H9 (cell line): ENCODE measurements at regions not wholly inside any gene's neighbourhood (a gene's known extent, or its start where the extent isn't known, plus 50 kb on each side); places are given as distances from the start of the nearest gene placed in this dataset.
"Not testable (repeated sequence)": the region's sequence is repeated elsewhere in the genome, so short reads cannot be mapped to it uniquely, and the experiment has no call there.

Experiments used
- DNase-seq: peaks from one replicate; pipeline ENCODE4 v3.0.0-alpha.2; 2017
- H2AFZ ChIP-seq: one replicate; pipeline ENCODE4 v1.6.1; 2013; ENCODE audit warnings: mild to moderate bottlenecking, low read length, control low read depth, moderate library complexity
- H2AK5ac ChIP-seq: 2 replicates; pipeline ENCODE4 v1.6.1; 2013; ENCODE audit warnings: low read length, control low read depth, mixed read lengths; ENCODE audit not compliant: insufficient read length
- H2BK120ac ChIP-seq: one replicate; pipeline ENCODE4 v1.6.1; 2013; ENCODE audit warnings: low read depth, mild to moderate bottlenecking, low read length, control low read depth, inconsistent platforms; ENCODE audit not compliant: poor library complexity, severe bottlenecking
- H2BK12ac ChIP-seq: 2 replicates; pipeline ENCODE4 v1.6.1; 2013; ENCODE audit warnings: low read length, control low read depth, mixed read lengths, low read depth; ENCODE audit not compliant: insufficient read length
- H2BK15ac ChIP-seq: 2 replicates; pipeline ENCODE4 v1.6.1; 2013; ENCODE audit warnings: low read depth, low read length, control low read depth
- H2BK20ac ChIP-seq: one replicate; pipeline ENCODE4 v1.6.1; 2013; ENCODE audit warnings: low read depth, mild to moderate bottlenecking, low read length, control low read depth, inconsistent platforms; ENCODE audit not compliant: poor library complexity, severe bottlenecking
- H2BK5ac ChIP-seq: 2 replicates; pipeline ENCODE4 v1.6.1; 2013; ENCODE audit warnings: low read length, control low read depth, mixed read lengths; ENCODE audit not compliant: insufficient read length
- H3K14ac ChIP-seq: 2 replicates; pipeline ENCODE4 v1.6.1; 2013; ENCODE audit warnings: low read length, control low read depth; ENCODE audit not compliant: insufficient read depth
- H3K18ac ChIP-seq: 2 replicates; pipeline ENCODE4 v1.6.1; 2013; ENCODE audit warnings: low read depth, mild to moderate bottlenecking, mixed read lengths, low read length, control low read depth; ENCODE audit not compliant: insufficient read length
- H3K23ac ChIP-seq: 2 replicates; pipeline ENCODE4 v1.6.1; 2013; ENCODE audit warnings: low read length, control low read depth, mixed read lengths, low read depth; ENCODE audit not compliant: insufficient read length
- H3K23me2 ChIP-seq: 2 replicates; pipeline ENCODE4 v1.6.1; 2013; ENCODE audit warnings: low read depth, mild to moderate bottlenecking, mixed read lengths, low read length, control low read depth; ENCODE audit not compliant: insufficient read length, poor library complexity, severe bottlenecking
- H3K27ac ChIP-seq: 2 replicates; pipeline ENCODE4 v1.5.1; 2013; ENCODE audit warnings: low read length, control low read depth, mixed read lengths, low read depth; ENCODE audit not compliant: insufficient read length
- H3K27me3 ChIP-seq: 2 replicates; pipeline ENCODE4 v1.6.1; 2013; ENCODE audit warnings: low read length, control low read depth, inconsistent platforms; ENCODE audit not compliant: insufficient read depth
- H3K4ac ChIP-seq: 2 replicates; pipeline ENCODE4 v1.6.1; 2013; ENCODE audit warnings: low read depth, mild to moderate bottlenecking, control low read depth, inconsistent platforms, low read length, moderate library complexity
- H3K4me1 ChIP-seq: 2 replicates; pipeline ENCODE4 v1.6.1; 2013; ENCODE audit warnings: low read length, control low read depth, inconsistent platforms; ENCODE audit not compliant: insufficient read depth
- H3K4me2 ChIP-seq: 2 replicates; pipeline ENCODE4 v1.6.1; 2013; ENCODE audit warnings: low read length, control low read depth, mixed read lengths; ENCODE audit not compliant: insufficient read length, insufficient read depth
- H3K56ac ChIP-seq: 2 replicates; pipeline ENCODE4 v1.6.1; 2013; ENCODE audit warnings: low read depth, mild to moderate bottlenecking, mixed read lengths, low read length, control low read depth; ENCODE audit not compliant: insufficient read length
- H3K79me1 ChIP-seq: 2 replicates; pipeline ENCODE4 v1.6.1; 2013; ENCODE audit warnings: low read depth, mild to moderate bottlenecking, moderate library complexity, low read length, control low read depth, inconsistent platforms; ENCODE audit not compliant: insufficient read depth, poor library complexity, severe bottlenecking
- H3K79me2 ChIP-seq: 2 replicates; pipeline ENCODE4 v1.6.1; 2013; ENCODE audit warnings: low read length, control low read depth, inconsistent platforms; ENCODE audit not compliant: insufficient read depth
- H3K9ac ChIP-seq: 2 replicates; pipeline ENCODE4 v1.6.1; 2013; ENCODE audit warnings: low read length, control low read depth, mixed read lengths; ENCODE audit not compliant: insufficient read length; ENCODE audit errors: extremely low read depth
- H3K9me3 ChIP-seq: one replicate; pipeline ENCODE4 v1.6.1; 2013; ENCODE audit warnings: low read depth, low read length, inconsistent platforms; ENCODE audit not compliant: control insufficient read depth
- H3T11ph ChIP-seq: one replicate; pipeline ENCODE4 v1.6.1; 2013; ENCODE audit warnings: mild to moderate bottlenecking, low read length, control low read depth, inconsistent platforms
- H4K20me1 ChIP-seq: one replicate; pipeline ENCODE4 v1.6.1; 2013; ENCODE audit not compliant: control insufficient read depth, insufficient read length, insufficient read depth
- H4K5ac ChIP-seq: 2 replicates; pipeline ENCODE4 v1.6.1; 2013; ENCODE audit warnings: low read depth, mild to moderate bottlenecking, mixed read lengths, low read length, control low read depth; ENCODE audit not compliant: insufficient read length
- H4K8ac ChIP-seq: replicated peaks from 2 replicates; pipeline ENCODE4 v1.6.1; 2013; ENCODE audit warnings: low read length, control low read depth, mixed read lengths, low read depth; ENCODE audit not compliant: insufficient read length
- H4K91ac ChIP-seq: 2 replicates; pipeline ENCODE4 v1.6.1; 2013; ENCODE audit warnings: low read depth, mild to moderate bottlenecking, moderate library complexity, mixed read lengths, low read length, control low read depth; ENCODE audit not compliant: insufficient read length
- H3K27ac Mint-ChIP-seq, 3 experiments: 2 replicates in 2 of 3; 3 replicates in 1 of 3; pipeline ENCODE4 v1.8.0; 2020 to 2021; ENCODE audit warnings: mixed read lengths in 3 of 3, mild to moderate bottlenecking in 1 of 3, moderate library complexity in 1 of 3
- H3K27me3 Mint-ChIP-seq: 2 replicates; pipeline ENCODE4 v1.8.0; 2021; ENCODE audit warnings: low read depth, mild to moderate bottlenecking, moderate library complexity, mixed read lengths
- H3K36me3 Mint-ChIP-seq, 3 experiments: 2 replicates in 2 of 3; 3 replicates in 1 of 3; pipeline ENCODE4 v1.8.0; 2020 to 2021; ENCODE audit warnings: low read depth in 3 of 3, mixed read lengths in 3 of 3; ENCODE audit not compliant: insufficient read depth in 1 of 3
- H3K4me1 Mint-ChIP-seq, 2 experiments: 2 replicates each; pipeline ENCODE4 v1.8.0; 2020; ENCODE audit warnings: mixed read lengths in 2 of 2
- H3K4me3 Mint-ChIP-seq, 2 experiments: 2 replicates in 1 of 2; 3 replicates in 1 of 2; pipeline ENCODE4 v1.8.0; 2020 to 2021; ENCODE audit warnings: mild to moderate bottlenecking in 2 of 2, mixed read lengths in 2 of 2, moderate library complexity in 1 of 2
- H3K9me3 Mint-ChIP-seq, 2 experiments: 2 replicates in 1 of 2; 3 replicates in 1 of 2; pipeline ENCODE4 v1.8.0; 2020; ENCODE audit warnings: mild to moderate bottlenecking in 2 of 2, mixed read lengths in 2 of 2, moderate library complexity in 1 of 2
- CTCF ChIP-seq: fragments of 200-600 bp; sonication (generic); conservative IDR thresholded peaks from 3 replicates; pipeline ENCODE4 v1.8.0; 2021; ENCODE audit warnings: antibody characterized with exemption, mild to moderate bottlenecking
- WGBS: extraction: QIAGEN DNeasy Blood & Tissue Kit; methylation state at CpG from one replicate; pipeline ENCODE4 v1.1.7; 2013; ENCODE audit warnings: missing lambda C conversion rate, low lambda C conversion rate, mixed read lengths; ENCODE audit not compliant: insufficient read length; ENCODE audit errors: extremely low coverage; 5-methylcytosine and 5-hydroxymethylcytosine counted together

DNA sequence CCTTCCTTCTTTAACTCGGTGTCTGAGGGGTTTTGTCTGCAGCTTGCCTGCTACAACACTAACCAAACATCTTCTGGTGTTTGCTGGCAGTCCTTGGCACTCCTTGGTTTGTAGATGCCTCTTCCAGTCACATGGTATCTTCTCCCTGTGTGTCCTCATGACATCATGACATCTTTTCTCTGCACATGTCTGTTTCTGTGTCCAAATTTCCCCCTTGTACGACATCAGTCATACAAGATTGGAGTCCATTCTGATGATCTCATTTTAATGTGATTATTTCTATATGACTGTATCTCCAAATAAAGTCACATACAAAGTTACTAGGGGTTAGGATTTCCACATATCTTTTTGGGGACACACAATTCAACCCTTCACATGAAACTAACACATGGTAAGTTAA, 152.3 kb upstream of the LRRN1 start:
- no peak overlapping the region for H3T11ph ChIP-seq
- H3K27me3 ChIP-seq = no peaks in the 10 kb centered on the region
- H3K27ac ChIP-seq = no peak overlapping the region
- no peak for TF ChIP-seq CTCF
- H2BK20ac ChIP-seq = no peak overlapping the region
- no peak for DNase-seq
- WGBS = no CpG with 5 or more reads among the region's 2 CpGs
- Mint-ChIP-seq H3K27me3 (no peaks in the 10 kb centered on the region; the same call in none of the 2 replicates), H3K9me3 (no peaks in the 10 kb centered on the region), H3K4me1 (no peaks in the 10 kb centered on the region; a peak in 1 of 4 replicates), H3K36me3 (no peaks in the 10 kb centered on the region), H3K4me3 (no peak overlapping the region), H3K27ac (no peak overlapping the region)
- no peak overlapping the region for H2BK120ac ChIP-seq
- H4K8ac ChIP-seq = no peak overlapping the region
- H2BK12ac ChIP-seq = no peak overlapping the region
- no peaks in the 10 kb centered on the region for H3K9me3 ChIP-seq
- H3K23me2 ChIP-seq = no peaks in the 10 kb centered on the region
- H3K56ac ChIP-seq = no peak overlapping the region
- no peaks in the 10 kb centered on the region for H3K4me1 ChIP-seq
- no peak overlapping the region for H2AK5ac ChIP-seq
- H3K79me1 ChIP-seq = no peaks in the 10 kb centered on the region
- no peak overlapping the region for H2AFZ ChIP-seq
- H4K91ac ChIP-seq = no peak overlapping the region
- no peak overlapping the region for H3K18ac ChIP-seq
- no peak overlapping the region for H3K4ac ChIP-seq
- H2BK5ac ChIP-seq = no peak overlapping the region
- H3K9ac ChIP-seq = no peak overlapping the region
- H3K4me2 ChIP-seq = no peak overlapping the region
- H4K5ac ChIP-seq = no peak overlapping the region
- no peak overlapping the region for H3K23ac ChIP-seq
- H3K14ac ChIP-seq = no peak overlapping the region
- H2BK15ac ChIP-seq = no peak overlapping the region
- no peaks in the 10 kb centered on the region for H3K79me2 ChIP-seq
- no peaks in the 10 kb centered on the region for H4K20me1 ChIP-seq

DNA sequence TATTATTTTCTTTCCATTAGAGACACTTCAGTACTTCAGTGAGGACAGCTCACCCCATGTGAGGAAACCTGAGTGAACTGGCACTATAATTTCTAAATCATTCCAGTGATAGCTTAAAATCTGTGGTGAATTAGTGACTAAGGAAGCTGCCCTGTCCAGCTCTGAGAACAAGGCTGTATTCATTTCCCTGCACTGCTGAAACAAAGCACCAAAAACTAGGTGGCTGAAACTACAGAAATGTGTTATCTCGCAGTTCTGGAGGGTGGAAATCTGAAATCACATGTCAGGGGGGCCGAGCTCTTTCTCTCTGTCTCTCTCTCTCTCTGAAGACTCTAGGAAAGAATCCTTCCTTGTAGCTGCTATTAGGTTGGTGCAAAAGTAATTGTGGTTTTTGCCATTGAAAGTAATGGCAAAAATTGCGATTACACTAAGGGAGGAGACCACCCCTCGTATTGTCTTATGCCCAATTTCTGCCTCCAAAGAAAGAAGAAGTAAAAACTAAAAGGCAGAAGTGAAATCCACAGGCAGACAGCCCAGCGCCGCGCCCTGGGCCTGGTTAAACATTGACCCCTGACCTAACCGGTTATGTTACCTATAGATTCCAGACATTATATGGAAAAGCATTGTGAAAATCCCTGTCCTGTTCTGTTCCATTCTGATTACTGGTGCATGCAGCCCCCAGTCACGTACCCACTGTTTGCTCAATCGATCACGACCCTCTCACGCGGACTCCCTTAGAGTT, 153.0 kb upstream of the LRRN1 start:
- not testable (repeated sequence) for H3K9me3 Mint-ChIP-seq, H3K27me3 ChIP-seq, H3K79me1 ChIP-seq, H3K79me2 ChIP-seq, H3K9ac ChIP-seq, H3K18ac ChIP-seq, H3K4me2 ChIP-seq, H2AFZ ChIP-seq, H2AK5ac ChIP-seq, DNase-seq, H4K20me1 ChIP-seq, H3K27me3 Mint-ChIP-seq, H2BK20ac ChIP-seq, H2BK120ac ChIP-seq, H3K56ac ChIP-seq, H3K9me3 ChIP-seq, H4K91ac ChIP-seq, H3K4me1 ChIP-seq, H3K36me3 Mint-ChIP-seq, H3K23me2 ChIP-seq, H4K8ac ChIP-seq, H4K5ac ChIP-seq, H2BK12ac ChIP-seq, H3K14ac ChIP-seq, H2BK5ac ChIP-seq, H2BK15ac ChIP-seq, H3K4me1 Mint-ChIP-seq, H3K4ac ChIP-seq, H3T11ph ChIP-seq, H3K4me3 Mint-ChIP-seq, H3K27ac ChIP-seq, H3K23ac ChIP-seq
- no CpG with 5 or more reads among the region's 13 CpGs for WGBS
- H3K27ac Mint-ChIP-seq = peak overlapping the region in 1 of 3 experiments; percentile 68; a peak in 1 of 7 replicates
